K562 (cell line): ENCODE measurements at regions not wholly inside any gene's neighbourhood (a gene's known extent, or its start where the extent isn't known, plus 50 kb on each side); places are given as distances from the start of the nearest gene placed in this dataset.

Experiments
- ATAC-seq: fragments of 200-7000 bp; cut with Tn5 transposase; 3 replicates; pipeline ENCODE4 v1.9.1; 2020; ENCODE audit warnings: moderate library complexity
- BruUV-seq: library from RNA; stranded (reverse); fragments of 400-500 nt; replicated peaks from 2 replicates; lab custom pipeline; 2021; lab: Mats Ljungman, UMichigan
- CTCF ChIA-PET: fragments of 300-600 bp; formaldehyde crosslinking; extraction: SDS; loops from one replicate; lab custom pipeline; 2021; ENCODE audit warnings: low intra/inter-chr PET ratio; lab: Yijun Ruan, JAX
- POLR2A ChIA-PET: fragments of 300-600, 350-650 bp; sonication (Branson Sonifier 250); formaldehyde crosslinking; extraction: SDS; loops from one replicate; lab custom pipeline; 2021; ENCODE audit warnings: antibody characterized with exemption, inconsistent platforms; lab: Yijun Ruan, JAX
- DNase-seq, 4 experiments: peaks; one replicate each; pipeline versions ENCODE4 v3.0.0 to v3.0.0-alpha.2; 2011 to 2018; ENCODE audit warnings: low spot score in 3 of 4, mixed read lengths in 3 of 4; ENCODE audit errors: extremely low read depth in 1 of 4
- FAIRE-seq: peaks from 2 replicates; lab custom pipeline; 2011; peaks lifted over from hg19 to GRCh38; lab: Jason Lieb, UNC
- H2AFZ ChIP-seq: 2 replicates; pipeline ENCODE4 v1.6.0; 2011; ENCODE audit warnings: low read depth, low read length, control low read depth, inconsistent platforms
- H3K27ac ChIP-seq: fragments of 200-600 bp; 3 replicates; pipeline ENCODE4 v1.8.0; 2011; ENCODE audit warnings: low read depth, mild to moderate bottlenecking, control low read depth, inconsistent platforms, low read length, moderate library complexity, mixed read lengths; ENCODE audit errors: extremely low read depth
- H3K27me3 ChIP-seq, 2 experiments: fragments of 300-600 bp in 1 of 2; 2 replicates in 1 of 2; 3 replicates in 1 of 2; pipeline versions ENCODE4 v1.6.0 to v1.8.0; 2011; ENCODE audit warnings: inconsistent platforms in 2 of 2, low read length in 2 of 2, mild to moderate bottlenecking in 1 of 2, mixed read lengths in 1 of 2, moderate library complexity in 1 of 2; ENCODE audit not compliant: control insufficient read depth in 2 of 2, insufficient read depth in 2 of 2
- H3K36me3 ChIP-seq: fragments of 300-600 bp; 3 replicates; pipeline ENCODE4 v1.8.0; 2011; ENCODE audit warnings: mild to moderate bottlenecking, low read length, inconsistent platforms; ENCODE audit not compliant: control insufficient read depth, insufficient read depth
- H3K4me1 ChIP-seq, 2 experiments: fragments of 200-600 bp in 1 of 2; replicated peaks in 1 of 2; 2 replicates in 1 of 2; 3 replicates in 1 of 2; pipeline versions ENCODE4 v1.5.1 to v1.8.0; 2011; ENCODE audit warnings: inconsistent platforms in 2 of 2, low read length in 2 of 2, mild to moderate bottlenecking in 1 of 2, mixed read lengths in 1 of 2, moderate library complexity in 1 of 2; ENCODE audit not compliant: control insufficient read depth in 2 of 2, insufficient read depth in 2 of 2
- H3K4me2 ChIP-seq: 2 replicates; pipeline ENCODE4 v1.6.1; 2011; ENCODE audit warnings: low read length, control low read depth, inconsistent platforms, mixed read lengths; ENCODE audit not compliant: insufficient read depth
- H3K4me3 ChIP-seq: fragments of 200-600 bp; sonication (generic), shearing (Covaris generic); 2 replicates; pipeline ENCODE4 v1.5.1; 2016; ENCODE audit warnings: control low read depth, inconsistent platforms
- H3K79me2 ChIP-seq: fragments of 200-600 bp; 3 replicates; pipeline ENCODE4 v1.8.0; 2011; ENCODE audit warnings: low read length, inconsistent platforms; ENCODE audit not compliant: control insufficient read depth, insufficient read depth
- H3K9ac ChIP-seq, 2 experiments: 2 replicates each; pipeline versions ENCODE4 v1.6.0 to v1.6.1; 2011; ENCODE audit warnings: low read depth in 2 of 2, low read length in 2 of 2, control low read depth in 1 of 2, inconsistent platforms in 1 of 2, mild to moderate bottlenecking in 1 of 2, mixed read lengths in 1 of 2; ENCODE audit not compliant: insufficient read depth in 1 of 2
- H3K9me1 ChIP-seq: one replicate; pipeline ENCODE4 v1.6.0; 2011; ENCODE audit warnings: inconsistent platforms, mild to moderate bottlenecking, low read length, moderate library complexity; ENCODE audit not compliant: control insufficient read depth, insufficient read depth
- H3K9me3 ChIP-seq: replicated peaks from 2 replicates; pipeline ENCODE4 v1.5.1; 2011; ENCODE audit warnings: low read depth, low read length, inconsistent platforms; ENCODE audit not compliant: control insufficient read depth, insufficient read depth
- H4K20me1 ChIP-seq: replicated peaks from 2 replicates; pipeline ENCODE4 v1.6.1; 2011; ENCODE audit warnings: low read length, inconsistent platforms, mixed read lengths; ENCODE audit not compliant: control insufficient read depth, insufficient read depth
- ESRRA ChIP-seq: fragments of 450-650 bp; IDR thresholded peaks from 2 replicates; pipeline ENCODE4 v1.6.1; 2014; ENCODE audit warnings: low read depth, mild to moderate bottlenecking, moderate library complexity, borderline replicate concordance
- HNRNPUL1 ChIP-seq: fragments of 200-400 bp; formaldehyde crosslinking; IDR thresholded peaks from 2 replicates; pipeline ENCODE4 v1.6.1; 2017; ENCODE audit warnings: low read length
- MECOM ChIP-seq: fragments of 250-450 bp; sonication (Bioruptor Pico); IDR thresholded peaks from 2 replicates; pipeline ENCODE4 v1.8.0; 2022; ENCODE audit warnings: inconsistent platforms
- PTTG1 ChIP-seq: fragments of 450-650 bp; IDR thresholded peaks from 2 replicates; pipeline ENCODE4 v1.6.1; 2016; ENCODE audit warnings: low read depth, mild to moderate bottlenecking, missing genetic modification characterization, missing compliant biosample characterization
- RFX1 ChIP-seq: fragments of 450-650 bp; IDR thresholded peaks from 2 replicates; pipeline ENCODE4 v1.6.1; 2016; ENCODE audit warnings: mild to moderate bottlenecking, moderate library complexity
- XRCC4 ChIP-seq: IDR thresholded peaks from one replicate; pipeline ENCODE4 v1.6.1; 2011; ENCODE audit not compliant: insufficient read depth, insufficient read length; ENCODE audit errors: extremely low read depth
- ZNF165 ChIP-seq: fragments of 250-450 bp; sonication (Bioruptor Pico); IDR thresholded peaks from 2 replicates; pipeline ENCODE4 v1.4.0; 2020; ENCODE audit warnings: borderline replicate concordance
- ZNF766 ChIP-seq: fragments of 200-800 bp; sonication (Bioruptor generic); conservative IDR thresholded peaks from 2 replicates; pipeline ENCODE4 v1.6.1; 2016; ENCODE audit warnings: missing genetic modification characterization, missing compliant biosample characterization
- ZNF780A ChIP-seq: fragments of 250-450 bp; sonication (Bioruptor Pico); IDR thresholded peaks from 2 replicates; pipeline ENCODE4 v1.5.0; 2021; ENCODE audit warnings: mild to moderate bottlenecking
- WGBS: fragments of 100-300 bp; shearing (Covaris generic); methylation state at CpG from one replicate; pipeline ENCODE4 v1.1.6; 2016; ENCODE audit warnings: low coverage, mixed read lengths; ENCODE audit not compliant: insufficient coverage; ENCODE audit errors: missing lambda C conversion rate; 5-methylcytosine and 5-hydroxymethylcytosine counted together
- in situ Hi-C: fragments of 300-500 bp; cut with MboI; formaldehyde crosslinking; loops from 4 replicates; pipeline ENCODE4 v1.15.0; 2018; ENCODE audit warnings: inconsistent platforms, mixed read lengths
- intact Hi-C: fragments of 100-400 bp; cut with micrococcal nuclease; formaldehyde crosslinking; loops from 2 replicates; pipeline ENCODE4 v1.14.2; 2022
- TF ChIP-seq, protein P1 (sequence below): fragments of 250-450 bp; sonication (Bioruptor Pico); IDR thresholded peaks from 2 replicates; pipeline ENCODE4 v1.4.0; 2020; ENCODE audit warnings: mild to moderate bottlenecking, moderate library complexity

DNA sequence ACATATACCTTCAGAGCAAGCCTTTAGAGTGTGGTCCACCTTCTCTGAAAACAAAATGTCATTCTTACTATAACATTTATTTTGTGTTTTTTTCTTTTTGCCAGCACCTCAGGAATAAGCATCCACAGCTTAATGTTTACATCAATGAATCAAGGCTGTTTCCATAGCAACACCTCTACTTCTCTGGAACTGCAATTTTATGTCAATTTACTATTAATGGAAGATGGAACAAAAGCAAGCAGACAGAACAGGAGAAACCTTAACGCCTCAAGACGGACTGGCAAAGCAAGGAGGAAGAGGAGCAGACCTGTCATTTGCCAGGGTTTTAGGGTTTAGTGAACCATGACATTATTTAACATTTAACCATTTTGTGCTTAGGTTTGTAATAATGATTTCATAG lies 63.1 kb downstream of the PRR15 start:
- no peak overlapping the region for H3K9ac ChIP-seq
- no peaks in the 10 kb centered on the region for H3K9me1 ChIP-seq
- no peaks in the 10 kb centered on the region for H3K9me3 ChIP-seq
- H3K4me3 ChIP-seq = no peak overlapping the region
- H2AFZ ChIP-seq = no peak overlapping the region
- H3K4me2 ChIP-seq = no peak overlapping the region
- TF ChIP-seq RFX1 = peak; percentile 75
- no peak for TF ChIP-seq MECOM
- TF ChIP-seq ZNF780A = no peak
- TF ChIP-seq, all 486 proteins: peak for 1
- Histone ChIP-seq H3K36me3 (no peaks in the 10 kb centered on the region), H3K4me1 (peaks cover 0 to 6% of the 10 kb centered on the region in 2 experiments; a peak in 1 of 5 replicates), H4K20me1 (no peaks in the 10 kb centered on the region), H3K79me2 (no peaks in the 10 kb centered on the region), H3K27ac (no peak overlapping the region), H3K27me3 (peaks cover 3 to 16% of the 10 kb centered on the region in 2 experiments; a peak in 4 of 5 replicates)
- no peak for ATAC-seq
- FAIRE-seq = no peak
- WGBS = 0% methylated on average over 2 of the region's 2 CpGs
- CTCF ChIA-PET = no interaction called here
- POLR2A ChIA-PET = interaction anchor here (0.9 kb wide), 1 partner anchor 13 kb away, joined by 3 read pairs; no protein-coding TSS in a partner anchor
- no TSS peak for BruUV-seq
- no peak for DNase-seq
- intact Hi-C loops (loop anchor here (10.0 kb wide), 1 partner anchor 702 kb away; no protein-coding TSS in a partner anchor), in situ Hi-C loops (no loop called here)

DNA sequence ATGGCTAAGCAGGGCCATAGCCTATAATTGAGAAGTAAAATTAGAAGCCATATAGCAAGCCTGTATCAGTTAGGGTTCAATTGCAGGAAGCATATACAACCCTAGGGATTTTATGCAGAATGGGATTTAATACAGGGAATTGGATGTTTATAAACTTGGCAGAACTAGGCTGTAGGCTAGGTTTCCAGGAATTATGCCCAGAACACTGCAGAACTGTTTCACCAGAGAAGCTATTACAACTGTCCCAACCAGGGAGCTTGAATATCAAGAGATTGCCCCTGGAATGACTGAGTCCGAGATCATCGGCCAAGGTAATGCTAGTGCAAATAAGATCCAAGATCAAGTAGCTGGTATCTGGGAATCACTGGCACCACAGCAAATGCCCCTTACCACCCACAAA lies 64.0 kb downstream of the PRR15 start:
- TF ChIP-seq XRCC4 (no peak), ZNF165 (no peak), ZNF766 (CRISPR knock-in tag) (no peak), PTTG1 (tag) (no peak), HNRNPUL1 (no peak), ESRRA (no peak)
- TF ChIP-seq, protein P1, sequence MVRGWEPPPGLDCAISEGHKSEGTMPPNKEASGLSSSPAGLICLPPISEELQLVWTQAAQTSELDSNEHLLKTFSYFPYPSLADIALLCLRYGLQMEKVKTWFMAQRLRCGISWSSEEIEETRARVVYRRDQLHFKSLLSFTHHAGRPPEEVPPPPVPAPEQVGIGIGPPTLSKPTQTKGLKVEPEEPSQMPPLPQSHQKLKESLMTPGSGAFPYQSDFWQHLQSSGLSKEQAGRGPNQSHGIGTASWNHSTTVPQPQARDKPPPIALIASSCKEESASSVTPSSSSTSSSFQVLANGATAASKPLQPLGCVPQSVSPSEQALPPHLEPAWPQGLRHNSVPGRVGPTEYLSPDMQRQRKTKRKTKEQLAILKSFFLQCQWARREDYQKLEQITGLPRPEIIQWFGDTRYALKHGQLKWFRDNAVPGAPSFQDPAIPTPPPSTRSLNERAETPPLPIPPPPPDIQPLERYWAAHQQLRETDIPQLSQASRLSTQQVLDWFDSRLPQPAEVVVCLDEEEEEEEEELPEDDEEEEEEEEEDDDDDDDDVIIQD (CRISPR knock-in tag) = no peak
- Histone ChIP-seq H3K9me3 (no peaks in the 10 kb centered on the region), H2AFZ (no peak overlapping the region), H3K4me2 (no peak overlapping the region), H4K20me1 (no peaks in the 10 kb centered on the region), H3K79me2 (no peaks in the 10 kb centered on the region), H3K36me3 (no peaks in the 10 kb centered on the region), H3K4me3 (no peak overlapping the region), H3K4me1 (0 out of 5 replicates have a peak, but pooled peaks cover 0 to 2% of the 10 kb centered on the region in 2 experiments), H3K9me1 (no peaks in the 10 kb centered on the region), H3K27ac (no peak overlapping the region), H3K9ac (no peak overlapping the region), H3K27me3 (peaks cover 3 to 11% of the 10 kb centered on the region in 2 experiments; a peak in 4 of 5 replicates)
- intact Hi-C loops (loop anchor here (10.0 kb wide), 1 partner anchor 703 kb away; no protein-coding TSS in a partner anchor), in situ Hi-C loops (no loop called here)
- WGBS = 6% methylated on average over 2 of the region's 2 CpGs
- ATAC-seq (no peak), FAIRE-seq (no peak), DNase-seq (no peak)
- CTCF ChIA-PET = no interaction called here
- POLR2A ChIA-PET = interaction anchor here (0.7 kb wide), 1 partner anchor 174 kb away, joined by 3 read pairs; no protein-coding TSS in a partner anchor
- BruUV-seq = no TSS peak
